Gastroesophageal sphincter (tissue), 3 donors: ENCODE measurements at regions not wholly inside any gene's neighbourhood (a gene's known extent, or its start where the extent isn't known, plus 50 kb on each side); places are given as distances from the start of the nearest gene placed in this dataset.

ENCODE experiments used
- POLR2A ChIP-seq, 2 donors: fragments of 450-650 bp; IDR thresholded peaks; one replicate each; pipeline ENCODE4 v1.6.1; 2017; ENCODE audit warnings: antibody characterized with exemption in 2 of 2, mild to moderate bottlenecking in 2 of 2, moderate library complexity in 1 of 2
- POLR2AphosphoS5 ChIP-seq: sonication (generic); formaldehyde crosslinking; IDR thresholded peaks from one replicate; pipeline ENCODE4 v1.6.1; 2017; ENCODE audit warnings: antibody characterized with exemption
- TF ChIP-seq, protein P1 (sequence below), 4 experiments: fragments of 200-600 bp in 2 of 4; fragments of 450-650 bp in 2 of 4; sonication (generic) in 1 of 4; IDR thresholded peaks; one replicate each; pipeline ENCODE4 v1.5.1; 2017 to 2019; ENCODE audit warnings: antibody characterized with exemption in 4 of 4, mild to moderate bottlenecking in 2 of 4, moderate library complexity in 2 of 4

DNA sequence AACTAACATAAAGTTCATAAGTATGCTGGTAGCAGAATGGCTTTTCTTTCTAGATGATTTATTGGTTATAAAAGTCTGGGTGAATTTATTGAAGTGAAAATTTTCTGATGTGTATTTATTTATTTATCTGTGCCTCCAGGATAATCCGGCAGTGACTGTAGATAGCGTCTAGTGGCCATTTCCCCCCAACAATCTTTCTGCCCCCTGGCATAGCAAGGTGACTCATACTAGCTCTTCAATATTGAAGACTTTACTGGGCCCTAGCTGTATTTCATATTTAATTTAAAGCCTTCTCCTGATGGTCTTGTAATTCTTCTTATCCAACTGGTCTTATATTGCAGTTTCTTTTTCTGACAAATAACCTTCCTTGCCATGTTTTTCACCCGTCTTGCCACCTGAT is 154.1 kb upstream of the SGK1 start:
- TF ChIP-seq, protein P1, sequence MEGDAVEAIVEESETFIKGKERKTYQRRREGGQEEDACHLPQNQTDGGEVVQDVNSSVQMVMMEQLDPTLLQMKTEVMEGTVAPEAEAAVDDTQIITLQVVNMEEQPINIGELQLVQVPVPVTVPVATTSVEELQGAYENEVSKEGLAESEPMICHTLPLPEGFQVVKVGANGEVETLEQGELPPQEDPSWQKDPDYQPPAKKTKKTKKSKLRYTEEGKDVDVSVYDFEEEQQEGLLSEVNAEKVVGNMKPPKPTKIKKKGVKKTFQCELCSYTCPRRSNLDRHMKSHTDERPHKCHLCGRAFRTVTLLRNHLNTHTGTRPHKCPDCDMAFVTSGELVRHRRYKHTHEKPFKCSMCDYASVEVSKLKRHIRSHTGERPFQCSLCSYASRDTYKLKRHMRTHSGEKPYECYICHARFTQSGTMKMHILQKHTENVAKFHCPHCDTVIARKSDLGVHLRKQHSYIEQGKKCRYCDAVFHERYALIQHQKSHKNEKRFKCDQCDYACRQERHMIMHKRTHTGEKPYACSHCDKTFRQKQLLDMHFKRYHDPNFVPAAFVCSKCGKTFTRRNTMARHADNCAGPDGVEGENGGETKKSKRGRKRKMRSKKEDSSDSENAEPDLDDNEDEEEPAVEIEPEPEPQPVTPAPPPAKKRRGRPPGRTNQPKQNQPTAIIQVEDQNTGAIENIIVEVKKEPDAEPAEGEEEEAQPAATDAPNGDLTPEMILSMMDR (IDR thresholded peaks at IDR 0.05): no peak
- TF ChIP-seq POLR2AphosphoS5: no peak
- TF ChIP-seq POLR2A (IDR thresholded peaks at IDR 0.05): no peak
